Activated CD4-positive, alpha-beta T cell treated with anti-CD3 and anti-CD28 coated beads, Interleukin-2, Interleukin-4, amounts not matched to agents 100 ng/mL and 50 ng/mL, durations not matched to agents 16 hours and 8 hours (primary cell): ENCODE measurements at regions not wholly inside any gene's neighbourhood (a gene's known extent, or its start where the extent isn't known, plus 50 kb on each side); places are given as distances from the start of the nearest gene placed in this dataset.

Experiments
- DNase-seq: peaks from one replicate; pipeline ENCODE4 v3.0.0-alpha.2; 2020; ENCODE audit warnings: low spot score

GRCh38 chr4:22336822-22337221 lies 179.0 kb downstream of the ADGRA3 start:
- DNase-seq, result no peak

- DNase-seq, result no peak
These were observed 181.7 kb downstream of the ADGRA3 start for GRCh38 chr4:22334155-22334554.

- DNase-seq, result no peak
These were observed 191.4 kb downstream of the ADGRA3 start for GRCh38 chr4:22324422-22324821.

GRCh38 chr4:22323691-22324090 lies 192.2 kb downstream of the ADGRA3 start:
- DNase-seq, result no peak

DNA sequence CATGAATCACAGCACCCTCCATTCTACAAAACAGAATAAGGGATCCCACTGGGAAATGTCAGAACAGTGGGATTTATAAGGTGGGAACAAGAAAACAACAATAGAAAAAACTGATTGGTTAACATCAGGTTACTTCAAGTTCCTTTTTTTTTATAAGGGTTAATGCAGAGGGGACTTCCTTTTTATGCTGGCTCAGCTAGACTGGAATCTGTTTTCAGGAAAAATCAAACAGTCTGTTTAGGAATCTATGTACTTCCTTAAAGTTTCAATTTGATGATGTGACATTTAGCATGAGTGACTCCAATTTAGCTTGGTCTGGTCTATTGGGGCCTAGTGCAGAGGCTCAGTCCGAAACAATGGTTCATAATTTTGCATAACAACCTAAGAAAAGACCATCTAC lies 192.9 kb downstream of the ADGRA3 start:
- DNase-seq, result no peak

DNA sequence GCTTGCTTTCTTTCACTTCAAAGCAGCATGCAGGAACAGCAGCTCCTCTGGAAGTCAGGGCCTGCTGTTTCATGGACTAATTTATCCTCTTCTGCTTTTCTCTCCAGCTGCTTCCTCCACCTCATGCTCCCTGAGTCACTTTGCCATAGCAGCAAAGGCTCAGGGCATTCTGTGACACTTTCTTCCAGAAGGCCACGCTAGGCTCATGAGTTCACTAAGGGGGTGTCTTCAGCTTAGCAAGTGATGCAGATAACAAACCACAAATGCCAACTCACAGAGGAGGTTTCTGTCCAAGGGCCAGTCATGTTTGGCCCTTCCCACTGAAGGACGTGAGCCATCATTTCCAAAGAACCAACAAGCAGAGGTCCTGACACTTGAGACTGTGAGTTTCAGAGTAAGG lies 200.2 kb downstream of the ADGRA3 start:
- DNase-seq, result no peak

GRCh38 chr4:22313976-22314375 lies 201.9 kb downstream of the ADGRA3 start:
- DNase-seq, result no peak

DNA sequence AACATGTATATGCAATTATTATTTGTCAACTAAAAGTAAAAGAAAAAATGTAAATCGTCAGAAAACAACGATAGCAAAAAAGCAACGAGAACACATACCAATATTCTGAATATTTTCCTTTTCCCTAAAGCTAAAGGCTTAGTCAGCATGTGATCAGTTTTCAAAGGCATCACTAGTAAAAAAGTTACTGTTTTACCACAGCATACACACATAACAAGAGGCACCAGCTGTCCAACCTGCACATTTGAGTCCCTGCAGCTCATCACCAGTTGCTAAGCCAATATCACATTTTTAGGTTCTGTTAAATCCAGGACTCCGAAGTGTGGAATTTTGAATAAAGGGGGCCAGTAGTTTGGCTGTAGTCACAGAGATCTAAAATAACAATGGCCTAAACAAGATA lies 203.8 kb downstream of the ADGRA3 start:
- DNase-seq, result no peak

- DNase-seq, result no peak
These were observed 214.6 kb downstream of the ADGRA3 start for GRCh38 chr4:22301253-22301652.

GRCh38 chr4:22299678-22300077 lies 216.2 kb downstream of the ADGRA3 start:
- no peak for DNase-seq

DNA sequence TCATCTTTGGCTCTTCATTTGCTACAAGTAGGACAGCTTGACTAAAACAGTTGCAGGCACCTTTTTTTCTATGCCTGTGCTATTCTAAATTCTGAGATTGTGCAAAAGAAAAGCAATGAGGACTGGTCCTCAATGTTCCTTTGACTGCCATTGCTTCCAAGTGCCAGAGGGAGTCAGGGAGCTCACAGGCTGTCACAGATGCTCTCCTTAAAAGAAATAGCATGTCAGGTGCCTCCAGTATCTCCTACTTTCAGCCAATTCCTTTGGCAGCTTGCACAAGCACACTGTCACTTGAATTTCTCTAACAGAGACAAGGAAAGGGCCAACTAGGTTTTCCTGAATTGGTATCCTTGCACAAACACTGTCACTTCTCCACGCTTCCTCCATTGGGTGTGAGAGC lies 228.2 kb downstream of the ADGRA3 start:
- no peak for DNase-seq

GRCh38 chr4:22268350-22269025 lies 247.4 kb downstream of the ADGRA3 start:
- no peak for DNase-seq

DNA sequence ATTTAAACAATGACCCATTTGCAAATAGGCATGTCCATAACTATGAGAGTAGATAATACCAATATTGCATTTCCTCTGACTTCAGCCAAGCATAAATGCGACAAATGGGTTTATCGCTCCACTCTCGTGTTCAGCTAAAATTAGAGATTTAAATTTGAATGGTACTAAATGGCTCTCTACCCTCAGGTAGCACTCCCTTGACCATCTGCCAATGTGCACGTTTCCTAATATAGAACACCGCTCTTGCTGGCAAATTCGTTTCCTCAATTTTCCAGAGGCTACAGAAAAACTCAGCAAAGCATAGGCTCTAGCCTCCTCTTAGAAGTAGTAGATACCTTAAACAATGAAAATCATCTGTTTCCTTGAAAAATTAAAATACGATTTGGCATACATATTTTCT lies 251.6 kb downstream of the ADGRA3 start:
- DNase-seq, result no peak

GRCh38 chr4:22253431-22253830 lies 262.4 kb downstream of the ADGRA3 start:
- no peak for DNase-seq

DNA sequence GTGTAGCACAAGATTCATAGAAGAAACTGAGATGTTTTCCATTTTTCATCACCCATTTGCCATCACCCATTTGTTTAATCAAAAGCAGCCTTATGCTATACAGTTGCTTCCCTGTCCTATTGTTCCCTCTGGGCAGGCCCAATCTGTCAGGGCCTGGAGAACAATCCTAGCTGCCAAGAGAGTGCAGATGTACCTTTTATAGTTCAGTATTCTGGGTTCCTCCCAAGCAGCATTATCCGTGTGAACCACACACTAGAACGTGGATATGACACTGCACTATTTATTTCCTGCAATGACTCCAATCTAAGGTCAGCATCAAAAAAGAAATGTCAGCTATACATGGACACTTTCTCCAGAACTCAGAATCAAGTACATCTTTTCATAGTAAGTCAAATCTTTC lies 269.0 kb downstream of the ADGRA3 start:
- no peak for DNase-seq

DNA sequence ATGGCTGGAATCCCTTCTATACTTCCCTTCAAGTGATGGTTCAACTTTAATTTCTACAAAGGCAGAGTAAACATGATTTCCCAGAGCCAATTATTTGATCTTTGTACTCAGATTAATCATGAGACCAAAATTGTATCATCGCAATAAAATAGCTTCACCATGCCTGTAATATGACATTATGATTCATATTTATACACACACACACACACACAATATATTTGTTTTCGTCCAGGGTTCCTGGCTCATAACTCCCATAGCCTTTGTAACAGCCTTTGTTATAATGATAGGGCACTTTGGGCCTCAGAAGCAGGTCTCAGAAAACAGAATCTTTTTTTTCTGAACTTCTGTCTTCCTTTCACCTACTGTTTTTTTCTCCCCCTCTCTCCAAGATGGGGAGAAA lies 270.6 kb downstream of the ADGRA3 start:
- no peak for DNase-seq

DNA sequence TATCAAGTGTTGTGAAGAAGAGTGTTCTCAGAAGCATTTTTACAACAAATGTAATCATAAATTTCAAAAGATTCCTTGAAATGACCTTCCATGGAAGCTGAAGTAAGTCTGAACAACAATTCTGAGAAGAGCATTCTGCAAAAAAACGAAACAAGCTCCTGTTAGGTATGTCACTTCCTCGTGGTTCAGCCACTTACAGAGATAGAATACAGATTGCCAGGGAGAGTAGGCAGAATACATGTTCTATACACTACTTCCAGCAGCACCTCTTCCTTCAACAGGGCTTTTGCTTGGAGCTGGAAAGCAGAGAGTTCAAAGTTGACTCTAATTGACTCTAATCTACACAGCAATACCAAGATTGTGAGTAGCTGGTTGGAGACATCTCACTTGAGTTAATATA lies 274.5 kb downstream of the ADGRA3 start:
- DNase-seq, result no peak

GRCh38 chr4:22240814-22241213 lies 275.1 kb downstream of the ADGRA3 start:
- DNase-seq, result no peak

GRCh38 chr4:22238742-22239141 lies 277.1 kb downstream of the ADGRA3 start:
- DNase-seq, result no peak

- no peak for DNase-seq
These were observed 277.9 kb downstream of the ADGRA3 start for GRCh38 chr4:22237846-22238494.

DNA sequence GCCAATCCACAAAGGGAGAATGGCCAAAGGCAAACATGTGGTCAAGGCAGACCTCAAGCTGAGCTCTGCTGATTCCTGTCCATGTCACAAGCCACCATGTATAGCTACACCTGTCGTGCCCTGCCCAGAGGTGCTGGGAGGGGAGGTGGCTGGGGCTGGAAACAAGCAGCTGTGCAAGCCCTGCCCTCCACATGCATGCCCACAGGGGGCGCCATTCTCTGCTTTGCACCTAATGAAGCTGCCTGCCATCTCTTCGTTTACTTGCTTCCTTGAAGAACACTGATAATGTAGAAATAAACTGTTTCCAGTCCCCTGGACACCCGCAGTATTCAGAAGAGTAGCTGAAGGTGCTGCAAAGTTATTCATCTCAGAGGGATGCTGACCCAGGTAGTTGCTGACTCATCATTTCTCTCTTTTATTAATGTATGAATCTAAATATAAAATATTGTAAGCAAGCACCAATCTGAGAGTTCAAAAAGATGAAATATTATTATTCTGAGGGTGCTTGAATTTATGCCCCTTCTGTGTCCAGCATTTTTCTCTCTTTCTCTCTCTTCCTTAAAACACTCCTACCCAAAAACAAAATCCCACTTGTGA lies 278.6 kb downstream of the ADGRA3 start:
- DNase-seq, result peak; percentile 18

GRCh38 chr4:22235698-22236097 lies 280.2 kb downstream of the ADGRA3 start:
- no peak for DNase-seq

GRCh38 chr4:22233230-22233629 lies 282.6 kb downstream of the ADGRA3 start:
- DNase-seq, result no peak

DNA sequence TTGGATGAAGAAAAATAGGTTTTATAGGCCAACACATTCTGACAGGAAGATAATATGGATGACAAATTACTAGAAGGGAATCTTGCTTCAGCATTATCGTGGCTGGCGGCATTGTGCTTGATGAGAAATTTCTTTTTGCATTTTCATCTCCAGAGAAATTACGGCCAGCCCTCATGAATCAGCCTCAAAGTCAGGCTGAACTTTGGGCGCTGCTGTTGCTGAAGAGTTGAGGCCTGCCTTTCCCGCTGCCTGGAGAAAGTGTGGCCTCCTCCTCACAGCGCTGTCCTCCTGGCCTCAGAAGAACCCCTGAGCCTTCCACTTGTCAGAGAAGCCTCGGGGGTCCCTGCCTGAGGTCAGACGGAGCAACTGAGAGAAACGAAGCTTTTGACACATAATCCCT lies 272.4 kb upstream of the KCNIP4 start:
- DNase-seq, result no peak
